ENCODE measurements at regions not wholly inside any gene's neighbourhood (a gene's known extent, or its start where the extent isn't known, plus 50 kb on each side); places are given as distances from the start of the nearest gene placed in this dataset.
"Not testable (repeated sequence)": the region's sequence is repeated elsewhere in the genome, so short reads cannot be mapped to it uniquely, and the experiment has no call there.

- DNase-seq, result no peak
These were observed 74.9 kb downstream of the ALG10 start for GRCh38 chr12:34097213-34097612.

GRCh38 chr12:34105392-34105933, 83.2 kb downstream of the ALG10 start:
- DNase-seq, result no peak

- DNase-seq, result no peak
These were observed 83.9 kb downstream of the ALG10 start for GRCh38 chr12:34106172-34106571.

GRCh38 chr12:34107016-34107415, 84.7 kb downstream of the ALG10 start:
- DNase-seq, result no peak

- no peak for DNase-seq
These were observed 85.6 kb downstream of the ALG10 start for GRCh38 chr12:34107781-34108404.

- no peak for DNase-seq
These were observed 86.1 kb downstream of the ALG10 start for GRCh38 chr12:34108405-34108803.

GRCh38 chr12:34108967-34109366, 86.7 kb downstream of the ALG10 start:
- no peak for DNase-seq

GRCh38 chr12:34109390-34109789, 87.1 kb downstream of the ALG10 start:
- no peak for DNase-seq

GRCh38 chr12:34109909-34110531, 87.7 kb downstream of the ALG10 start:
- not testable (repeated sequence) for DNase-seq

- DNase-seq, result no peak
These were observed 97.1 kb downstream of the ALG10 start for GRCh38 chr12:34119366-34119765.

- no peak for DNase-seq
These were observed 99.1 kb downstream of the ALG10 start for GRCh38 chr12:34121360-34121759.

GRCh38 chr12:34123092-34123491, 100.8 kb downstream of the ALG10 start:
- peak in 2 of 5 experiments; percentile 9 to 58 for DNase-seq

- no peak for DNase-seq
These were observed 102.3 kb downstream of the ALG10 start for GRCh38 chr12:34124608-34125007.

GRCh38 chr12:34126239-34126641, 103.9 kb downstream of the ALG10 start:
- DNase-seq, result peak in 1 of 5 experiments; percentile 41

GRCh38 chr12:34126805-34127204, 104.5 kb downstream of the ALG10 start:
- no peak for DNase-seq

- not testable (repeated sequence) for DNase-seq
These were observed 105.1 kb downstream of the ALG10 start for GRCh38 chr12:34127379-34127778.

GRCh38 chr12:34142430-34142829, 120.1 kb downstream of the ALG10 start:
- DNase-seq, result no peak

- DNase-seq, result no peak
These were observed 128.7 kb downstream of the ALG10 start for GRCh38 chr12:34151019-34151418.

- DNase-seq, result no peak
These were observed 141.1 kb downstream of the ALG10 start for GRCh38 chr12:34163443-34163842.

GRCh38 chr12:34166427-34167060, 144.2 kb downstream of the ALG10 start:
- no peak for DNase-seq

GRCh38 chr12:34168507-34168906, 146.2 kb downstream of the ALG10 start:
- not testable (repeated sequence) for DNase-seq

GRCh38 chr12:34186492-34186891, 164.2 kb downstream of the ALG10 start:
- DNase-seq, result no peak

GRCh38 chr12:34188974-34189373, 166.7 kb downstream of the ALG10 start:
- DNase-seq, result no peak

- no peak for DNase-seq
These were observed 167.8 kb downstream of the ALG10 start for GRCh38 chr12:34190054-34190453.

Measured in T-helper 2 cell (primary cell).